Transverse colon (tissue), 4 donors: ENCODE measurements at regions not wholly inside any gene's neighbourhood (a gene's known extent, or its start where the extent isn't known, plus 50 kb on each side); places are given as distances from the start of the nearest gene placed in this dataset.

Experiments
- DNase-seq: peaks from one replicate; pipeline ENCODE4 v3.0.0-alpha.2; 2019
- H3K27ac ChIP-seq, 4 donors: fragments of 200-600 bp; sonication (generic); 2 replicates each; pipeline ENCODE4 v1.5.1; 2016 to 2018; ENCODE audit warnings: inconsistent platforms in 4 of 4
- H3K27me3 ChIP-seq: fragments of 200-600 bp; sonication (generic); 2 replicates; pipeline ENCODE4 v1.5.1; 2017; ENCODE audit warnings: inconsistent platforms
- H3K36me3 ChIP-seq, 4 donors: fragments of 200-600 bp; sonication (generic); 2 replicates each; pipeline ENCODE4 v1.5.1; 2017 to 2019; ENCODE audit warnings: inconsistent platforms in 4 of 4
- H3K4me1 ChIP-seq, 4 donors: fragments of 200-600 bp; sonication (generic); 2 replicates each; pipeline ENCODE4 v1.5.1; 2017 to 2020; ENCODE audit warnings: inconsistent platforms in 4 of 4
- H3K4me3 ChIP-seq, 4 donors: fragments of 200-600 bp; sonication (generic); 1 replicate in 1 of 4; 2 replicates in 3 of 4; pipeline versions ENCODE4 v1.5.1 to v1.6.1; 2017 to 2019; ENCODE audit warnings: inconsistent platforms in 4 of 4
- H3K9me3 ChIP-seq, 2 donors: fragments of 200-600 bp; sonication (generic); 2 replicates each; pipeline ENCODE4 v1.5.1; 2017 to 2019; ENCODE audit warnings: inconsistent platforms in 2 of 2
- CTCF ChIP-seq, 5 experiments: fragments of 200-600 bp in 3 of 5; fragments of 450-650 bp in 2 of 5; sonication (generic) in 3 of 5; IDR thresholded peaks; 1 replicate in 2 of 5; 2 replicates in 3 of 5; pipeline ENCODE4 v1.5.1; 2016 to 2017; ENCODE audit warnings: antibody characterized with exemption in 5 of 5, inconsistent platforms in 3 of 5, mild to moderate bottlenecking in 2 of 5, moderate library complexity in 1 of 5
- EP300 ChIP-seq: sonication (generic); formaldehyde crosslinking; IDR thresholded peaks from one replicate; pipeline ENCODE4 v1.6.1; 2017; ENCODE audit warnings: antibody characterized with exemption, low read depth
- POLR2A ChIP-seq: fragments of 450-650 bp; IDR thresholded peaks from one replicate; pipeline ENCODE4 v1.6.1; 2016; ENCODE audit warnings: antibody characterized with exemption, mild to moderate bottlenecking, moderate library complexity
- POLR2AphosphoS5 ChIP-seq, 3 donors: sonication (generic); formaldehyde crosslinking; IDR thresholded peaks; one replicate each; pipeline ENCODE4 v1.6.1; 2016; ENCODE audit warnings: antibody characterized with exemption in 3 of 3
- WGBS, 2 donors: methylation state at CpG; one replicate each; pipeline ENCODE4 v1.1.5; 2018; ENCODE audit warnings: low coverage in 1 of 2; 5-methylcytosine and 5-hydroxymethylcytosine counted together
- in situ Hi-C, 4 donors: fragments of 200-750 bp; cut with MboI; loops; one replicate each; pipeline versions ENCODE4 v1.15.0 to v1.15.1; 2017; ENCODE audit warnings: low sequenced_read_pairs in 3 of 4, low pct_ligation_motif_present in 1 of 4, low pct_unique_long_range_greater_than_20kb in 1 of 4
- intact Hi-C: fragments of 100-400 bp; cut with DNase I; formaldehyde crosslinking; loops from one replicate; pipeline ENCODE4 v1.15.1; 2023; ENCODE audit warnings: low total_unique reads

GRCh38 chr1:8222789-8223188, 95.1 kb upstream of the SLC45A1 start:
- intact Hi-C loops: no loop called here

GRCh38 chr1:8219530-8219929, 98.4 kb upstream of the SLC45A1 start:
- H3K4me1 ChIP-seq: peaks cover 5 to 14% (median 10%) of the 10 kb centered on the region in 4 donors
- H3K27me3 ChIP-seq: no peaks in the 10 kb centered on the region
- H3K4me3 ChIP-seq: no peak overlapping the region
- intact Hi-C loops (loop anchor here (10.0 kb wide), 1 partner anchor 195 kb away; the partner anchor contains the start of gene ERRFI1), in situ Hi-C loops (no loop called here)
- WGBS, 2 donors: 81 to 83% methylated on average over 1 to 4 of the region's 4 CpGs
- no peaks in the 10 kb centered on the region for H3K9me3 ChIP-seq
- TF ChIP-seq CTCF (IDR thresholded peaks at IDR 0.05) (no peak), POLR2A (no peak), EP300 (no peak), POLR2AphosphoS5 (IDR thresholded peaks at IDR 0.05) (no peak)
- no peak for DNase-seq
- H3K36me3 ChIP-seq: no peaks in the 10 kb centered on the region
- H3K27ac ChIP-seq: no peak overlapping the region

More at GRCh38 chr1:8222789-8223188, 95.1 kb upstream of the SLC45A1 start:
- no peak for DNase-seq
- H3K9me3 ChIP-seq: no peaks in the 10 kb centered on the region
- no peaks in the 10 kb centered on the region for H3K27me3 ChIP-seq
- no peak overlapping the region for H3K4me3 ChIP-seq
- TF ChIP-seq EP300: no peak
- TF ChIP-seq POLR2AphosphoS5 (IDR thresholded peaks at IDR 0.05): no peak
- no peak for TF ChIP-seq CTCF (IDR thresholded peaks at IDR 0.05)
- TF ChIP-seq POLR2A: no peak
- H3K4me1 ChIP-seq: peaks cover 0 to 2% (median under 1%) of the 10 kb centered on the region in 4 donors
- 88 to 100% methylated on average over 5 to 10 of the region's 10 CpGs for WGBS, 2 donors
- in situ Hi-C loops: no loop called here
- no peaks in the 10 kb centered on the region for H3K36me3 ChIP-seq
- H3K27ac ChIP-seq: no peak overlapping the region

- WGBS, 2 donors: 83 to 100% methylated on average over 1 to 10 of the region's 10 CpGs
Observed at GRCh38 chr1:8218351-8219092, 99.4 kb upstream of the SLC45A1 start.

More at GRCh38 chr1:8218351-8219092, 99.4 kb upstream of the SLC45A1 start:
- in situ Hi-C loops (no loop called here), intact Hi-C loops (loop anchor here (10.0 kb wide), 1 partner anchor 194 kb away; the partner anchor contains the start of gene ERRFI1)
- no peak for TF ChIP-seq POLR2A
- TF ChIP-seq CTCF (IDR thresholded peaks at IDR 0.05): no peak
- no peak for TF ChIP-seq EP300
- no peak for TF ChIP-seq POLR2AphosphoS5 (IDR thresholded peaks at IDR 0.05)
- Histone ChIP-seq H3K9me3 (no peaks in the 10 kb centered on the region), H3K27ac (no peak overlapping the region), H3K27me3 (no peaks in the 10 kb centered on the region), H3K4me3 (no peak overlapping the region), H3K36me3 (no peaks in the 10 kb centered on the region), H3K4me1 (peaks cover 5 to 14% (median 10%) of the 10 kb centered on the region in 4 donors)
- DNase-seq: no peak
